Immature natural killer cell (primary cell): ENCODE measurements at regions not wholly inside any gene's neighbourhood (a gene's known extent, or its start where the extent isn't known, plus 50 kb on each side); places are given as distances from the start of the nearest gene placed in this dataset.

ENCODE experiments used
- DNase-seq, 3 donors: peaks; one replicate each; pipeline ENCODE4 v3.0.0; 2022; ENCODE audit warnings: mixed read lengths in 1 of 3
- H3K27ac Mint-ChIP-seq, 6 donors: one replicate each; pipeline ENCODE4 v1.8.0; 2020; ENCODE audit warnings: mixed read lengths in 6 of 6, mild to moderate bottlenecking in 5 of 6, inconsistent platforms in 4 of 6, moderate library complexity in 3 of 6
- H3K27me3 Mint-ChIP-seq, 3 donors: one replicate each; pipeline ENCODE4 v1.8.0; 2020 to 2021; ENCODE audit warnings: low read depth in 3 of 3, mild to moderate bottlenecking in 3 of 3, mixed read lengths in 3 of 3, moderate library complexity in 3 of 3, inconsistent platforms in 1 of 3
- H3K36me3 Mint-ChIP-seq, 3 donors: one replicate each; pipeline ENCODE4 v1.8.0; 2020; ENCODE audit warnings: mixed read lengths in 3 of 3, inconsistent platforms in 2 of 3, mild to moderate bottlenecking in 2 of 3
- H3K4me1 Mint-ChIP-seq, 2 donors: one replicate each; pipeline ENCODE4 v1.8.0; 2020; ENCODE audit warnings: inconsistent platforms in 2 of 2, mild to moderate bottlenecking in 2 of 2, mixed read lengths in 2 of 2, moderate library complexity in 1 of 2
- H3K4me3 Mint-ChIP-seq, 5 donors: one replicate each; pipeline ENCODE4 v1.8.0; 2020; ENCODE audit warnings: mild to moderate bottlenecking in 5 of 5, mixed read lengths in 5 of 5, inconsistent platforms in 3 of 5, moderate library complexity in 3 of 5
- H3K9me3 Mint-ChIP-seq, 6 donors: one replicate each; pipeline ENCODE4 v1.8.0; 2020; ENCODE audit warnings: mild to moderate bottlenecking in 6 of 6, mixed read lengths in 6 of 6, inconsistent platforms in 4 of 6, moderate library complexity in 3 of 6

- no peak for DNase-seq
- peaks cover 0 to 3% (median 2%) of the 10 kb centered on the region in 3 donors for H3K27me3 Mint-ChIP-seq
- H3K27ac Mint-ChIP-seq = peak overlapping the region in 2 of 6 donors; percentile 56 to 67
- peak overlapping the region in 1 of 5 donors; percentile 18 for H3K4me3 Mint-ChIP-seq
- H3K4me1 Mint-ChIP-seq = peaks cover 30 to 36% of the 10 kb centered on the region in 2 donors
- H3K36me3 Mint-ChIP-seq = peaks cover 0 to 6% (median 0%) of the 10 kb centered on the region in 3 donors
- no peaks in the 10 kb centered on the region for H3K9me3 Mint-ChIP-seq
These were observed 192.1 kb downstream of the GATA3 start for GRCh38 chr10:8246548-8246947.

GRCh38 chr10:8247191-8247590, 192.7 kb downstream of the GATA3 start:
- Mint-ChIP-seq H3K4me3 (no peak overlapping the region), H3K4me1 (peaks cover 30 to 36% of the 10 kb centered on the region in 2 donors), H3K27ac (no peak overlapping the region)

DNA sequence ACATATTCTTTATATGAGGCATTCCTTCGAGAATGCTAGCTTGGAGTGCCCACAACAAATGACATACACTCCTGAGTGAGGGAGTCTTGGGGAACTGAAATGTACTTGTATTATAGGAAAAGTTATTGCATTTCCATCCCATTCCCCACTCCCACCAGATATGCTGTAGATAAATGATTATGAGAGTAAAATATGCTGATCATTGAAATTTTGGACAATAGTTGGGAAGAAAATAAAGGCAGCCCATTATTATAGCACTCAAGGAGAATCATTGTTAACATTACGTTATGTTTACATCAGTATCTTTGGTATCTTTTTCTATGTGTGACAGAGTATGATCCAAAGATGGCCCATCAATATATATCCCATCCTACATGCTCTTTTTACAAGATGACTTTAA, 194.4 kb downstream of the GATA3 start:
- Mint-ChIP-seq H3K36me3 (peaks cover 0 to 6% (median 0%) of the 10 kb centered on the region in 3 donors), H3K27ac (no peak overlapping the region), H3K4me3 (no peak overlapping the region), H3K9me3 (peaks cover 0 to 2% (median 0%) of the 10 kb centered on the region in 6 donors), H3K4me1 (peaks cover 26 to 29% of the 10 kb centered on the region in 2 donors), H3K27me3 (peaks cover 1 to 3% (median 2%) of the 10 kb centered on the region in 3 donors)
- DNase-seq = no peak

More at GRCh38 chr10:8247191-8247590, 192.7 kb downstream of the GATA3 start:
- DNase-seq = no peak
- Mint-ChIP-seq H3K9me3 (no peaks in the 10 kb centered on the region), H3K27me3 (peaks cover 0 to 3% (median 2%) of the 10 kb centered on the region in 3 donors), H3K36me3 (peaks cover 0 to 6% (median 0%) of the 10 kb centered on the region in 3 donors)

DNA sequence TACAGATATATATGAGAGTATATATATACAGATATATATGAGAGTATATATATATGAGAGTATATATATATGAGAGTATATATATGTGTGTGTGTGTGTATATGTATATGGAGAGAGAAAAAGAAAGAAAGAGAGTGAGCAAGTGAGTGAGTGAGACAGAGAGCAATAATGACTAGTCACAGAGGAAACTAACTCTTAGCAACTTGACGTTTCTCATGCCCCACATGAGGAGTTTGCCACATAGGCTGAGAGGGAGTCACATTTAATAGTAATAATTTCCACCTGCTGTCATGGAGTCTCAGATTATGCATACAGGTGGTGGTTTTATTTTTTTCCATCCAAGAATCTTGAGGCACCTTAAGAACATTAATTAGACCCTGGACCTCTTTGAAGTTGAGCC, 199.9 kb downstream of the GATA3 start:
- peaks cover 0 to 2% (median 0%) of the 10 kb centered on the region in 6 donors for H3K9me3 Mint-ChIP-seq
- H3K27me3 Mint-ChIP-seq = peaks cover 0 to 2% (median under 1%) of the 10 kb centered on the region in 3 donors
- no peak for DNase-seq
- peaks cover 0 to 3% of the 10 kb centered on the region in 2 donors for H3K4me1 Mint-ChIP-seq
- peaks cover 0 to 4% (median 0%) of the 10 kb centered on the region in 3 donors for H3K36me3 Mint-ChIP-seq
- H3K27ac Mint-ChIP-seq = no peak overlapping the region
- H3K4me3 Mint-ChIP-seq = no peak overlapping the region

DNA sequence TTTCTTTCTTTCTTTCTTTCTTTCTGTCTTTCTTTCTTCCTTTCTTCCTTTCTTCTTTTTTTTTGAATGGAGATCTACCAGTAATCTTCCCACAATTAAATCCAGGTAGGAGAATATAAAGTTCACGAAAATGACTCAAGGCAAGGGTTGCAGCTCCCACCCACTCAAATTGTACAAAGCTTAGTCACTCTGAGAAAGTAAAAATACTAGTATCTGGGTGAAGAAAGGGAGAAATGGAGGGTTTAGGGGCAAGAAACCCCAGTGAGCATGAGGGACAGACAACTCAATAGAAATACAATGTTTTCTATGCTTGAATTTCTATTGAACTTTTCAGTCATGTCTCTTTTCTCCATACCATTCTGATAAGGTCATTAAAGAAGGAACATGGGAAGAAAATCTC, 200.8 kb downstream of the GATA3 start:
- Mint-ChIP-seq H3K9me3 (peaks cover 0 to 2% (median 0%) of the 10 kb centered on the region in 6 donors), H3K27ac (no peak overlapping the region), H3K4me3 (no peak overlapping the region), H3K4me1 (peaks cover 0 to 3% of the 10 kb centered on the region in 2 donors), H3K36me3 (no peaks in the 10 kb centered on the region), H3K27me3 (peaks cover 0 to 4% (median 3%) of the 10 kb centered on the region in 3 donors)
- no peak for DNase-seq

- Mint-ChIP-seq H3K4me3 (no peak overlapping the region), H3K36me3 (peaks cover 0 to 3% (median 0%) of the 10 kb centered on the region in 3 donors)
- no peak for DNase-seq
These were observed 206.2 kb downstream of the GATA3 start for GRCh38 chr10:8260645-8261044.

DNA sequence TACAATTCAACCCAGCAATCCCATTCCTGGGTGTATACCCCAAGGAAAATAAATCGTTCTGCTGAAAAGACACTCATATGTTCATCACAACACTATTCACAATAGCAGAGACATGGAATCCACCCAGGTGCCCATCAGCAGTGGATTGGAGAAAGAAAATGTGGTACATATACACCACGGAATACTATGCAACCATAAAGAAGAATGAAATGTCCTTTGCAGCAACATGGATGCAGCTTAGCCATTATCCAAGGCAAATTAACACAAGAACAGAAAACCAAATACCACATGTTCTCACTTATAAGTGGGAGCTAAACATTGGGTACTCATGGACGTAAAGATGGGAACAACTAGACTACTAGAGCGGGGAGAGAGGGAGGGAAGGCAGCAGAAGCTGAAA, 207.8 kb downstream of the GATA3 start:
- H3K9me3 Mint-ChIP-seq = no peaks in the 10 kb centered on the region

More at GRCh38 chr10:8260645-8261044, 206.2 kb downstream of the GATA3 start:
- H3K9me3 Mint-ChIP-seq = no peaks in the 10 kb centered on the region
- H3K27me3 Mint-ChIP-seq = peaks cover 0 to 6% (median 2%) of the 10 kb centered on the region in 3 donors
- H3K27ac Mint-ChIP-seq = no peak overlapping the region
- peaks cover 0 to 3% of the 10 kb centered on the region in 2 donors for H3K4me1 Mint-ChIP-seq

GRCh38 chr10:8269976-8270375, 215.5 kb downstream of the GATA3 start:
- Mint-ChIP-seq H3K27me3 (peaks cover 0 to 7% (median 0%) of the 10 kb centered on the region in 3 donors), H3K9me3 (no peaks in the 10 kb centered on the region), H3K4me1 (no peaks in the 10 kb centered on the region), H3K36me3 (peaks cover 0 to 4% (median 0%) of the 10 kb centered on the region in 3 donors), H3K4me3 (no peak overlapping the region), H3K27ac (no peak overlapping the region)
- no peak for DNase-seq

More for the DNA sequence above, 207.8 kb downstream of the GATA3 start:
- peaks cover 0 to 3% of the 10 kb centered on the region in 2 donors for H3K4me1 Mint-ChIP-seq
- peaks cover 0 to 3% (median 0%) of the 10 kb centered on the region in 3 donors for H3K36me3 Mint-ChIP-seq
- no peak overlapping the region for H3K27ac Mint-ChIP-seq
- peaks cover 0 to 6% (median 2%) of the 10 kb centered on the region in 3 donors for H3K27me3 Mint-ChIP-seq
- no peak overlapping the region for H3K4me3 Mint-ChIP-seq
- DNase-seq = no peak

GRCh38 chr10:8272794-8273425, 218.4 kb downstream of the GATA3 start:
- Mint-ChIP-seq H3K4me3 (no peak overlapping the region), H3K4me1 (no peaks in the 10 kb centered on the region), H3K36me3 (peaks cover 0 to 4% (median 0%) of the 10 kb centered on the region in 3 donors), H3K9me3 (no peaks in the 10 kb centered on the region), H3K27me3 (peaks cover 0 to 7% (median 0%) of the 10 kb centered on the region in 3 donors), H3K27ac (peak overlapping the region in 1 of 6 donors; percentile 22)
- DNase-seq = no peak

DNA sequence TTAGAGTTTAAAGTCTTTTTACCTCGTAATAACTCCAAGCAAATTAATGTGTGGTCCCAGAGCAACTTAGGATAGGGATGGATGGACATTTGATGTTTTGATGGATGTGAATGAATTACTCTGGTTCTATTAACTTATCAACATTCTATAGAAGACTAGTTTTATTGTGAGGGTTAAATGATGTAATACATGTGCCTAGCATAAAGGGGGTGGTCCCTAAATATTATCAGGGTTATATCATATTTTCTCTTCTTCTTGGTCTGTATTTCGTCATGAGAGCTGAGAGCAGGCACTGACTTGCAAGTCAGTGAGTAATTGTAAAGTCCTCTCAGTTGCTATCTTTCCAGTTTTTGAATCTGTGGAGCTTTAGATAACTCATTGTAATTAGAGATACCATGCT, 219.3 kb downstream of the GATA3 start:
- H3K27me3 Mint-ChIP-seq = peaks cover 0 to 7% (median 0%) of the 10 kb centered on the region in 3 donors
- no peak overlapping the region for H3K4me3 Mint-ChIP-seq
- peaks cover 0 to 4% (median 0%) of the 10 kb centered on the region in 3 donors for H3K36me3 Mint-ChIP-seq
- H3K27ac Mint-ChIP-seq = no peak overlapping the region
- no peaks in the 10 kb centered on the region for H3K9me3 Mint-ChIP-seq
- H3K4me1 Mint-ChIP-seq = no peaks in the 10 kb centered on the region
- DNase-seq = no peak

- peaks cover 0 to 7% (median 0%) of the 10 kb centered on the region in 3 donors for H3K27me3 Mint-ChIP-seq
- no peak overlapping the region for H3K4me3 Mint-ChIP-seq
- H3K36me3 Mint-ChIP-seq = peaks cover 0 to 4% (median 0%) of the 10 kb centered on the region in 3 donors
- no peak overlapping the region for H3K27ac Mint-ChIP-seq
- no peak for DNase-seq
- H3K9me3 Mint-ChIP-seq = no peaks in the 10 kb centered on the region
- H3K4me1 Mint-ChIP-seq = no peaks in the 10 kb centered on the region
These were observed 221.4 kb downstream of the GATA3 start for GRCh38 chr10:8275911-8276310.

DNA sequence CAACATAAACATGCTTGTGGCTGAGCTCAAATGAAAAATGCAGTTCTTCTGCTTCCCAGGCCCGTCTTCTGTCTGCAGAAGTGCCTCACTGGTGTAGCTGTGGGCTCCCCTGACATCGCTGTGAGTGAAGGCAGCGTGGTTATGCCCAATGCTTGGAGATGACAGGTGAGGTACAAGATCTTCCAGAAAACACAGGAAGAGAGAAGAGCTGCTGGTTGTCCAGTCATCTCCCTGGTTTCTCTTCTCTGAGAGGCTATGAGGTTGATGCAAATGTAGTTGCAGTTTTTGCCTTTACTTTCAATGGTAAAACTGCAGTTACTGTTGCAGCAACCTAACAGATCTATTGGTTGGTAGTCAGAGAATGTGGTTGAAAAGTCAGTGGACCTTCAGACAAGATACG, 223.6 kb downstream of the GATA3 start:
- Mint-ChIP-seq H3K27ac (no peak overlapping the region), H3K4me1 (peaks cover 5 to 15% of the 10 kb centered on the region in 2 donors), H3K4me3 (no peak overlapping the region), H3K27me3 (peaks cover 0 to 3% (median 1%) of the 10 kb centered on the region in 3 donors), H3K36me3 (peaks cover 0 to 4% (median 0%) of the 10 kb centered on the region in 3 donors), H3K9me3 (no peaks in the 10 kb centered on the region)
- no peak for DNase-seq

GRCh38 chr10:8279598-8279997, 225.1 kb downstream of the GATA3 start:
- Mint-ChIP-seq H3K36me3 (peaks cover 0 to 2% (median 0%) of the 10 kb centered on the region in 3 donors), H3K27me3 (peaks cover 2 to 3% (median 2%) of the 10 kb centered on the region in 3 donors), H3K4me1 (peaks cover 5 to 15% of the 10 kb centered on the region in 2 donors), H3K4me3 (no peak overlapping the region), H3K27ac (no peak overlapping the region), H3K9me3 (no peaks in the 10 kb centered on the region)
- DNase-seq = no peak

GRCh38 chr10:8280946-8281345, 226.5 kb downstream of the GATA3 start:
- Mint-ChIP-seq H3K27ac (no peak overlapping the region), H3K27me3 (peaks cover 0 to 3% (median 2%) of the 10 kb centered on the region in 3 donors)

More at GRCh38 chr10:8280946-8281345, 226.5 kb downstream of the GATA3 start:
- no peaks in the 10 kb centered on the region for H3K36me3 Mint-ChIP-seq
- no peaks in the 10 kb centered on the region for H3K9me3 Mint-ChIP-seq
- H3K4me3 Mint-ChIP-seq = no peak overlapping the region
- peaks cover 5 to 15% of the 10 kb centered on the region in 2 donors for H3K4me1 Mint-ChIP-seq
- DNase-seq = no peak
